HepG2 (cell line): ENCODE measurements at regions not wholly inside any gene's neighbourhood (a gene's known extent, or its start where the extent isn't known, plus 50 kb on each side); places are given as distances from the start of the nearest gene placed in this dataset.
A peak's percentile ranks its signal among the peaks of the same experiment; 100 is the strongest.

Experiments
- ATAC-seq: fragments of 200-7000 bp; cut with Tn5 transposase; 3 replicates; pipeline ENCODE4 v1.9.1; 2020; ENCODE audit warnings: mild to moderate bottlenecking, moderate library complexity
- BruUV-seq: library from RNA; stranded (reverse); fragments of 400-500 nt; replicated peaks from 2 replicates; lab custom pipeline; 2021; lab: Mats Ljungman, UMichigan
- CTCF ChIA-PET: fragments of 300-600 bp; formaldehyde crosslinking; extraction: SDS; loops from one replicate; lab custom pipeline; 2021; ENCODE audit warnings: low total read pairs, inconsistent platforms, low intra/inter-chr PET ratio; lab: Yijun Ruan, JAX
- POLR2A ChIA-PET: fragments of 350-600 bp; sonication (Branson Sonifier 250); formaldehyde crosslinking; loops from one replicate; lab custom pipeline; 2020; ENCODE audit warnings: antibody characterized with exemption, inconsistent platforms; lab: Yijun Ruan, JAX
- DNase-seq: peaks from one replicate; pipeline ENCODE4 v3.0.0-alpha.2; 2015; ENCODE audit warnings: low spot score
- FAIRE-seq: peaks from 3 replicates; lab custom pipeline; 2011; peaks lifted over from hg19 to GRCh38; lab: Jason Lieb, UNC
- H2AFZ ChIP-seq: one replicate; pipeline ENCODE4 v1.6.1; 2011; ENCODE audit warnings: low read length, inconsistent platforms
- H3K27ac ChIP-seq: fragments of 300-600 bp; 3 replicates; pipeline ENCODE4 v1.8.0; 2011; ENCODE audit warnings: mixed run types, mild to moderate bottlenecking, mixed read lengths, low read length, inconsistent platforms; ENCODE audit not compliant: insufficient read depth; ENCODE audit errors: extremely low read length
- H3K27me3 ChIP-seq, 2 experiments: fragments of 200-600 bp in 1 of 2; 2 replicates in 1 of 2; 3 replicates in 1 of 2; pipeline versions ENCODE4 v1.6.0 to v1.8.0; 2011; ENCODE audit warnings: low read length in 2 of 2, mild to moderate bottlenecking in 2 of 2, moderate library complexity in 2 of 2, inconsistent platforms in 1 of 2; ENCODE audit not compliant: insufficient read depth in 2 of 2, control insufficient read depth in 1 of 2
- H3K36me3 ChIP-seq, 2 experiments: fragments of 200-600 bp in 1 of 2; replicated peaks in 1 of 2; 2 replicates in 1 of 2; 3 replicates in 1 of 2; pipeline versions ENCODE4 v1.5.1 to v1.8.0; 2011; ENCODE audit warnings: low read length in 2 of 2, inconsistent platforms in 1 of 2; ENCODE audit not compliant: insufficient read depth in 2 of 2, control insufficient read depth in 1 of 2
- H3K4me1 ChIP-seq: 2 replicates; pipeline ENCODE4 v1.5.1; 2012; ENCODE audit warnings: low read length, inconsistent platforms; ENCODE audit not compliant: insufficient read depth
- H3K4me2 ChIP-seq: 2 replicates; pipeline ENCODE4 v1.6.0; 2011; ENCODE audit warnings: low read depth, low read length, inconsistent platforms
- H3K4me3 ChIP-seq, 3 experiments: fragments of 200-600 bp in 1 of 3; sonication (generic), shearing (Covaris generic) in 1 of 3; replicated peaks in 1 of 3; 2 replicates each; pipeline ENCODE4 v1.5.1; 2011 to 2016; ENCODE audit warnings: low read length in 3 of 3, inconsistent platforms in 2 of 3, low read depth in 2 of 3, mild to moderate bottlenecking in 2 of 3, control low read depth in 1 of 3, mixed read lengths in 1 of 3; ENCODE audit not compliant: insufficient read depth in 1 of 3
- H3K79me2 ChIP-seq: one replicate; pipeline ENCODE4 v1.6.1; 2011; ENCODE audit warnings: low read length, inconsistent platforms; ENCODE audit not compliant: insufficient read depth
- H3K9ac ChIP-seq: 2 replicates; pipeline ENCODE4 v1.6.0; 2011; ENCODE audit warnings: mild to moderate bottlenecking, low read depth, low read length, inconsistent platforms; ENCODE audit not compliant: insufficient read depth
- H3K9me3 ChIP-seq: 2 replicates; pipeline ENCODE4 v1.5.1; 2012; ENCODE audit warnings: mild to moderate bottlenecking, low read length
- H4K20me1 ChIP-seq: 2 replicates; pipeline ENCODE4 v1.6.0; 2011; ENCODE audit warnings: inconsistent platforms, mild to moderate bottlenecking, low read length, moderate library complexity; ENCODE audit not compliant: insufficient read depth
- CREM ChIP-seq, 2 experiments: sonication (generic) in 1 of 2; formaldehyde crosslinking in 1 of 2; IDR thresholded peaks; 2 replicates each; pipeline versions ENCODE4 v1.4.0 to v1.6.1; 2016 to 2020; ENCODE audit warnings: antibody characterized with exemption in 1 of 2, mild to moderate bottlenecking in 1 of 2, missing genetic modification reagents in 1 of 2
- EZH2 ChIP-seq: conservative IDR thresholded peaks from 2 replicates; pipeline ENCODE4 v1.6.1; 2012; ENCODE audit warnings: mild to moderate bottlenecking, low read depth, low read length, moderate library complexity
- MAFK ChIP-seq, 2 experiments: IDR thresholded peaks in 1 of 2; conservative IDR thresholded peaks in 1 of 2; 2 replicates each; pipeline ENCODE4 v1.6.1; 2011; ENCODE audit warnings: improper control_type of control experiment in 2 of 2, low read length in 2 of 2
- MEIS2 ChIP-seq: sonication (generic); formaldehyde crosslinking; IDR thresholded peaks from 2 replicates; pipeline ENCODE4 v1.9.0; 2021; ENCODE audit warnings: mild to moderate bottlenecking, missing genetic modification reagents
- MTA1 ChIP-seq: sonication (generic); formaldehyde crosslinking; IDR thresholded peaks from 2 replicates; pipeline ENCODE4 v1.4.0; 2020; ENCODE audit warnings: missing genetic modification reagents, mild to moderate bottlenecking, borderline replicate concordance
- PBX2 ChIP-seq: IDR thresholded peaks from 2 replicates; pipeline ENCODE4 v1.6.1; 2016; ENCODE audit warnings: control low read depth
- RNF219 ChIP-seq: sonication (generic); formaldehyde crosslinking; IDR thresholded peaks from 2 replicates; pipeline ENCODE4 v1.5.0; 2020; ENCODE audit warnings: mild to moderate bottlenecking, missing genetic modification reagents
- SALL1 ChIP-seq: sonication (generic); formaldehyde crosslinking; IDR thresholded peaks from 2 replicates; pipeline ENCODE4 v1.8.0; 2022; ENCODE audit warnings: mild to moderate bottlenecking, missing genetic modification reagents
- ZFP41 ChIP-seq: sonication (generic); formaldehyde crosslinking; IDR thresholded peaks from 2 replicates; pipeline ENCODE4 v1.4.0; 2020; ENCODE audit warnings: mild to moderate bottlenecking, missing genetic modification reagents, borderline replicate concordance
- ZNF253 ChIP-seq: sonication (generic); formaldehyde crosslinking; IDR thresholded peaks from 2 replicates; pipeline ENCODE4 v1.8.0; 2022; ENCODE audit warnings: mild to moderate bottlenecking, missing genetic modification reagents, borderline replicate concordance
- ZNF282 ChIP-seq: fragments of 450-650 bp; IDR thresholded peaks from 2 replicates; pipeline ENCODE4 v1.6.1; 2018; ENCODE audit not compliant: partially characterized antibody
- WGBS: methylation state at CpG from one replicate; pipeline ENCODE4 v1.1.6; 2017; ENCODE audit warnings: low lambda C conversion rate; 5-methylcytosine and 5-hydroxymethylcytosine counted together
- in situ Hi-C: cut with HindIII; loops from 2 replicates; pipeline ENCODE4 v1.10.0; 2017; ENCODE audit warnings: low pct_unique_long_range_greater_than_20kb; ENCODE audit not compliant: extremely low pct_ligation_motif_present
- intact Hi-C: fragments of 100-400 bp; cut with micrococcal nuclease; formaldehyde crosslinking; loops from one replicate; pipeline ENCODE4 v1.10.0; 2022; ENCODE audit not compliant: unreplicated experiment
- TF ChIP-seq, protein P1 (sequence below): IDR thresholded peaks from 2 replicates; pipeline ENCODE4 v1.6.1; 2016; ENCODE audit warnings: low read depth
- TF ChIP-seq, protein P2 (sequence below): IDR thresholded peaks from 2 replicates; pipeline ENCODE4 v1.6.1; 2016; ENCODE audit warnings: low read depth, control low read depth

DNA sequence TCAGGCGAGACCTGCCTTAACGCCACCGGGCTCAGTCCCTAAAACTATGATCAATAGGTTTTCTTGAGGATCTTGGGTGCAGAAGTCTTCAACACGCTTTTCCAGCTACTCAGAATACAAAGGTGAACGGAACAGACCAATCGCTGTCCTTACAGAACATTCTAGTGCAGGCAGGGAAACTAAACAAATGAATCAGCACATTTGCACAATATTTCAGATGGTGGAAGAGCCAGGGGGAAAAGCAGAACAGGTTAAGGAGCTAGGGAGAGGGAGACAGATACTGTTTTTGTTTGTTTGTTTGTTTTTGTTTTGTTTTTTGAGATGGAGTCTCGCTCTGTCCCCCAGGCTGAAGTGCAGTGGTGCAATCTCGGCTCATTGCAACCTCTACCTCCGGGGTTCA, 271.1 kb downstream of the TFAP2C start:
- Histone ChIP-seq H3K36me3 (no peaks in the 10 kb centered on the region), H3K4me2 (no peak overlapping the region), H2AFZ (no peak overlapping the region), H3K79me2 (no peaks in the 10 kb centered on the region), H3K4me1 (no peaks in the 10 kb centered on the region), H4K20me1 (no peaks in the 10 kb centered on the region), H3K9ac (no peak overlapping the region), H3K27me3 (peaks cover 0 to 10% of the 10 kb centered on the region in 2 experiments; a peak in 3 of 5 replicates), H3K4me3 (no peak overlapping the region), H3K27ac (no peak overlapping the region), H3K9me3 (0 out of 2 replicates have a peak, but pooled peaks cover 6% of the 10 kb centered on the region)
- DNase-seq: no peak
- no TSS peak for BruUV-seq
- peak; percentile 41; a peak in 2 of 4 replicates for TF ChIP-seq MAFK (conservative IDR thresholded peaks at IDR 0.05 in 1 of 2, IDR thresholded peaks at IDR 0.05 in 1 of 2; ENCODE audit: low read length in 2 of 2)
- no peak for TF ChIP-seq ZFP41 (CRISPR knock-in tag)
- intact Hi-C loops: no loop called here
- FAIRE-seq: no peak
- no peak for ATAC-seq
- ChIA-PET POLR2A (no interaction called here), CTCF (no interaction called here)
- in situ Hi-C loops: no loop called here
- 3% methylated on average over 9 of the region's 9 CpGs for WGBS

GRCh38 chr20:56903421-56903820, 274.3 kb downstream of the TFAP2C start:
- ATAC-seq (no peak), FAIRE-seq (no peak), DNase-seq (no peak)
- in situ Hi-C loops (no loop called here), intact Hi-C loops (no loop called here)
- POLR2A ChIA-PET: no interaction called here
- H4K20me1 ChIP-seq: no peaks in the 10 kb centered on the region
- H3K4me2 ChIP-seq: no peak overlapping the region
- H3K4me1 ChIP-seq: no peaks in the 10 kb centered on the region
- BruUV-seq: no TSS peak
- WGBS: 0% methylated on average over 1 of the region's 1 CpG
- CTCF ChIA-PET: no interaction called here
- no peak overlapping the region for H3K9ac ChIP-seq
- no peak overlapping the region for H2AFZ ChIP-seq
- peaks cover 0 to 9% of the 10 kb centered on the region in 2 experiments; a peak in 1 of 5 replicates for H3K27me3 ChIP-seq
- H3K27ac ChIP-seq: no peak overlapping the region
- 0 out of 2 replicates have a peak, but pooled peaks cover 6% of the 10 kb centered on the region for H3K9me3 ChIP-seq
- H3K36me3 ChIP-seq: no peaks in the 10 kb centered on the region
- H3K4me3 ChIP-seq: no peak overlapping the region
- H3K79me2 ChIP-seq: no peaks in the 10 kb centered on the region
- TF ChIP-seq CREM (IDR thresholded peaks at IDR 0.05) (no peak), CREM (CRISPR knock-in tag; IDR thresholded peaks at IDR 0.05) (no peak), ZNF253 (CRISPR knock-in tag) (no peak), EZH2 (no peak), PBX2 (CRISPR knock-in tag) (no peak), MEIS2 (CRISPR knock-in tag) (no peak), MTA1 (CRISPR knock-in tag) (no peak), SALL1 (CRISPR knock-in tag) (no peak), RNF219 (CRISPR knock-in tag) (no peak), ZNF282 (no peak)
- TF ChIP-seq, protein P1, sequence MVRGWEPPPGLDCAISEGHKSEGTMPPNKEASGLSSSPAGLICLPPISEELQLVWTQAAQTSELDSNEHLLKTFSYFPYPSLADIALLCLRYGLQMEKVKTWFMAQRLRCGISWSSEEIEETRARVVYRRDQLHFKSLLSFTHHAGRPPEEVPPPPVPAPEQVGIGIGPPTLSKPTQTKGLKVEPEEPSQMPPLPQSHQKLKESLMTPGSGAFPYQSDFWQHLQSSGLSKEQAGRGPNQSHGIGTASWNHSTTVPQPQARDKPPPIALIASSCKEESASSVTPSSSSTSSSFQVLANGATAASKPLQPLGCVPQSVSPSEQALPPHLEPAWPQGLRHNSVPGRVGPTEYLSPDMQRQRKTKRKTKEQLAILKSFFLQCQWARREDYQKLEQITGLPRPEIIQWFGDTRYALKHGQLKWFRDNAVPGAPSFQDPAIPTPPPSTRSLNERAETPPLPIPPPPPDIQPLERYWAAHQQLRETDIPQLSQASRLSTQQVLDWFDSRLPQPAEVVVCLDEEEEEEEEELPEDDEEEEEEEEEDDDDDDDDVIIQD: no peak
- TF ChIP-seq, protein P2, sequence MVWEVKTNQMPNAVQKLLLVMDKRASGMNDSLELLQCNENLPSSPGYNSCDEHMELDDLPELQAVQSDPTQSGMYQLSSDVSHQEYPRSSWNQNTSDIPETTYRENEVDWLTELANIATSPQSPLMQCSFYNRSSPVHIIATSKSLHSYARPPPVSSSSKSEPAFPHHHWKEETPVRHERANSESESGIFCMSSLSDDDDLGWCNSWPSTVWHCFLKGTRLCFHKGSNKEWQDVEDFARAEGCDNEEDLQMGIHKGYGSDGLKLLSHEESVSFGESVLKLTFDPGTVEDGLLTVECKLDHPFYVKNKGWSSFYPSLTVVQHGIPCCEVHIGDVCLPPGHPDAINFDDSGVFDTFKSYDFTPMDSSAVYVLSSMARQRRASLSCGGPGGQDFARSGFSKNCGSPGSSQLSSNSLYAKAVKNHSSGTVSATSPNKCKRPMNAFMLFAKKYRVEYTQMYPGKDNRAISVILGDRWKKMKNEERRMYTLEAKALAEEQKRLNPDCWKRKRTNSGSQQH (CRISPR knock-in tag): no peak
